ENCODE measurements at regions not wholly inside any gene's neighbourhood (a gene's known extent, or its start where the extent isn't known, plus 50 kb on each side); places are given as distances from the start of the nearest gene placed in this dataset.
"Not testable (repeated sequence)": the region's sequence is repeated elsewhere in the genome, so short reads cannot be mapped to it uniquely, and the experiment has no call there.

DNA sequence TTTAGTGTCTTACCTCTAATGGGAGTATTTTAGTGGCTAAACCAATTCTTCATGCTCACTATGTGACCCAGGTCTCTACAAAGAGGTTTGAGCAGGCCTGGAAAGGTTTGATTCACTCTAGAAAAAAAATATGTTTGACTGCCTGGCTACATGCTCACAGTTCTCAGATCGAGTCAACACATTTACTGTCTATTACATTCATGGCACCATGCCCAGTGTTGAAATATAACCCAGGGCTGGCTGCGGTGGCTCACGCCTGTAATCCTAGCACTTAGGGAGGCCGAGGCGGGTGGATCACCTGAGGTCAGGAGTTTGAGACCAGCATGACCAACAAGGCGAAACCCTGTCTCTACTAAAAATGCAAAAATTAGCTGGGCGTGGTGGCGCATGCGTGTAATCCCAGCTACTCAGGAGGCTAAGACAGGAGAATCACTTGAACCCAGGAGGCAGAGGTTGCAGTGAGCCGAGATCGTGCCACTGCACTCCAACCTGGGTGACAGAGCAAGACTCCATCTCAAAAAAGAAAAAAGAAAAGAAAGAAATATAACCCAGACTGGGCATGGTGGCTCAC, 543.8 kb downstream of the HAPSTR1 start:
- TF ChIP-seq CTCF, POLR2A (IDR thresholded peaks at IDR 0.05): not testable (repeated sequence)
